ENCODE measurements at regions not wholly inside any gene's neighbourhood (a gene's known extent, or its start where the extent isn't known, plus 50 kb on each side); places are given as distances from the start of the nearest gene placed in this dataset.

DNA sequence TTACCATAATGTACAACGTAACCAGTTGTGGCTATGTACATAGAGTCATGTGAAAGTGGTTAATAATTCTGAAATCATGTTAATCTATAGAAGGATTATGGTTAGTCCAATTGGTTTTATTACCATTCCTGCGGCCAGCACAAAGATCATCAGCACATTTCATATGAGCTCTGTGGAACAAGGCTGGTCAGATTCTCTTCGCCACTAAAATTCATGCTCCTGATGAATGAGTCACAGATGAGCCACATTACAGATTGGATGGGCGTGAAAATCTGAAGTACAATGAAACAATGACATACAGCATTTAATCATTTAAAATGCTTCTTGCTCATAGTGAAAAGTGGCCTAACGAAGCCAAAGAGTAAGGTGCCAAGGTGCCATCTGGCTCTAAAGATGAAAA is 716.2 kb upstream of the PHF14 start:
- TF ChIP-seq CTCF (IDR thresholded peaks at IDR 0.05), result no peak
- no peak for TF ChIP-seq POLR2AphosphoS5 (IDR thresholded peaks at IDR 0.05)
- TF ChIP-seq EP300 (IDR thresholded peaks at IDR 0.05), result no peak
- TF ChIP-seq POLR2A (IDR thresholded peaks at IDR 0.05), result no peak
- 80 to 81% methylated on average over 5 of the region's 5 CpGs for WGBS, 2 donors
- Histone ChIP-seq H3K36me3 (no peaks in the 10 kb centered on the region), H3K27ac (no peak overlapping the region), H3K9me3 (no peaks in the 10 kb centered on the region), H3K27me3 (no peaks in the 10 kb centered on the region), H3K4me1 (no peaks in the 10 kb centered on the region), H3K4me3 (no peak overlapping the region)
- DNase-seq, result no peak
- intact Hi-C loops (cut with DNase I), result no loop called here

DNA sequence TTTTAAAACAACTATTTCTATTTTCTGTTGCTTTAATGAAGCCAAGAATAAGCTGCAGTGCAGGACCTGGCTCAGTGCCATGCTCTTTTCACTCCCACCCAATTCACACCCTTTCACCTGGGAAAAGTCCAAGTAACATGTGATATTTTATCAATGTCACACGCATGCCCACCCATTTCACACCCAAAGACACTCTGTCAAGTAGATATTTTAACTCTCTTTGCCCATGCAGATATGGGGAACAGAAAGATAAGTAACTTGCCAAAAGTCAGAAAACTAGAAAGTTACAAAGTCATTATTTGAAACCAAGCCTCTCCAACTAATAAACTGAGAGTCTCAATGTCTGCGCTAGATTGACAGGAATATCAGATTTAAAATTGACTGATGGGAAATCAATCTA is 706.7 kb upstream of the PHF14 start:
- peaks cover 0 to 25% (median 9%) of the 10 kb centered on the region in 4 donors for H3K4me1 ChIP-seq
- H3K27me3 ChIP-seq, result no peaks in the 10 kb centered on the region
- no peak overlapping the region for H3K27ac ChIP-seq
- WGBS, 2 donors, result 67 to 82% methylated on average over 2 of the region's 2 CpGs
- no peak for DNase-seq
- no peaks in the 10 kb centered on the region for H3K36me3 ChIP-seq
- no peaks in the 10 kb centered on the region for H3K9me3 ChIP-seq
- intact Hi-C loops (cut with DNase I), result no loop called here
- TF ChIP-seq POLR2A (IDR thresholded peaks at IDR 0.05) (no peak), CTCF (IDR thresholded peaks at IDR 0.05) (no peak), EP300 (IDR thresholded peaks at IDR 0.05) (no peak), POLR2AphosphoS5 (IDR thresholded peaks at IDR 0.05) (no peak)
- no peak overlapping the region for H3K4me3 ChIP-seq

- intact Hi-C loops (cut with DNase I), result no loop called here
- H3K27ac ChIP-seq, result no peak overlapping the region
- no peaks in the 10 kb centered on the region for H3K27me3 ChIP-seq
- WGBS, 2 donors, result 7 to 16% methylated on average over 3 of the region's 3 CpGs
- H3K36me3 ChIP-seq, result no peaks in the 10 kb centered on the region
- TF ChIP-seq POLR2AphosphoS5 (IDR thresholded peaks at IDR 0.05) (no peak), CTCF (IDR thresholded peaks at IDR 0.05) (no peak), EP300 (IDR thresholded peaks at IDR 0.05) (no peak), POLR2A (IDR thresholded peaks at IDR 0.05) (no peak)
- no peaks in the 10 kb centered on the region for H3K9me3 ChIP-seq
- H3K4me1 ChIP-seq, result peaks cover 0 to 25% (median 9%) of the 10 kb centered on the region in 4 donors
- DNase-seq, result no peak
- no peak overlapping the region for H3K4me3 ChIP-seq
Observed at GRCh38 chr7:10268034-10268433, 705.6 kb upstream of the PHF14 start.

- H3K36me3 ChIP-seq, result no peaks in the 10 kb centered on the region
- H3K27ac ChIP-seq, result no peak overlapping the region
- TF ChIP-seq EP300 (IDR thresholded peaks at IDR 0.05), result no peak
- no peak for TF ChIP-seq POLR2A (IDR thresholded peaks at IDR 0.05)
- TF ChIP-seq POLR2AphosphoS5 (IDR thresholded peaks at IDR 0.05), result no peak
- no peak for TF ChIP-seq CTCF (IDR thresholded peaks at IDR 0.05)
- intact Hi-C loops (cut with DNase I), result no loop called here
- H3K27me3 ChIP-seq, result no peaks in the 10 kb centered on the region
- DNase-seq, result no peak
- no peaks in the 10 kb centered on the region for H3K4me1 ChIP-seq
- no peak overlapping the region for H3K4me3 ChIP-seq
- no peaks in the 10 kb centered on the region for H3K9me3 ChIP-seq
Observed at GRCh38 chr7:10282909-10283308, 690.8 kb upstream of the PHF14 start.

GRCh38 chr7:10284001-10284400 is 689.7 kb upstream of the PHF14 start:
- Histone ChIP-seq H3K4me3 (no peak overlapping the region), H3K36me3 (no peaks in the 10 kb centered on the region), H3K9me3 (no peaks in the 10 kb centered on the region), H3K27me3 (no peaks in the 10 kb centered on the region), H3K27ac (no peak overlapping the region), H3K4me1 (no peaks in the 10 kb centered on the region)
- intact Hi-C loops (cut with DNase I), result no loop called here
- no peak for DNase-seq
- TF ChIP-seq CTCF (IDR thresholded peaks at IDR 0.05) (no peak), POLR2AphosphoS5 (IDR thresholded peaks at IDR 0.05) (no peak), EP300 (IDR thresholded peaks at IDR 0.05) (no peak)
- WGBS, 2 donors, result 83 to 92% methylated on average over 1 of the region's 1 CpG

Measured in sigmoid colon (tissue), 6 donors.